A549 (cell line): ENCODE measurements at regions not wholly inside any gene's neighbourhood (a gene's known extent, or its start where the extent isn't known, plus 50 kb on each side); places are given as distances from the start of the nearest gene placed in this dataset.
"Not testable (repeated sequence)": the region's sequence is repeated elsewhere in the genome, so short reads cannot be mapped to it uniquely, and the experiment has no call there.

Experiments
- ATAC-seq, 2 experiments: fragments of 200-7000 bp in 1 of 2; fragments of >200 bp in 1 of 2; cut with Nextera tagmentation in 1 of 2; cut with Tn5 transposase in 1 of 2; 3 replicates each; pipeline versions ENCODE4 v1.8.0 to v1.9.1; 2018 to 2020; ENCODE audit warnings: mild to moderate bottlenecking in 1 of 2, moderate library complexity in 1 of 2
- CTCF ChIA-PET: fragments of 300-600 bp; sonication (Branson Sonifier 250); formaldehyde crosslinking; extraction: SDS; loops from one replicate; lab custom pipeline; 2021; ENCODE audit warnings: antibody characterized with exemption, inconsistent platforms; lab: Yijun Ruan, JAX
- POLR2A ChIA-PET: fragments of 350-600 bp; formaldehyde crosslinking; extraction: SDS; loops from one replicate; lab custom pipeline; 2021; ENCODE audit warnings: antibody characterized with exemption, inconsistent platforms; lab: Yijun Ruan, JAX
- DNase-seq, 2 experiments: peaks; one replicate each; pipeline versions ENCODE4 v3.0.0 to v3.0.0-alpha.2; 2011 to 2016; ENCODE audit warnings: low read depth in 1 of 2, low spot score in 1 of 2
- FAIRE-seq: peaks from 2 replicates; lab custom pipeline; 2011; peaks lifted over from hg19 to GRCh38; lab: Jason Lieb, UNC
- H3K27ac ChIP-seq, 2 experiments: fragments of >200 bp; sonication (Bioruptor Twin); formaldehyde crosslinking; 3 replicates each; pipeline ENCODE4 v1.5.1; 2016 to 2017
- H3K4me1 ChIP-seq: fragments of >200 bp; sonication (Bioruptor Twin); formaldehyde crosslinking; 3 replicates; pipeline ENCODE4 v1.6.1; 2016
- H3K4me2 ChIP-seq: fragments of >200 bp; sonication (Bioruptor Twin); formaldehyde crosslinking; 3 replicates; pipeline ENCODE4 v1.6.1; 2016
- H3K4me3 ChIP-seq: fragments of >200 bp; sonication (Bioruptor Twin); formaldehyde crosslinking; 3 replicates; pipeline ENCODE4 v1.5.1; 2016
- H3K9me3 ChIP-seq: fragments of >200 bp; sonication (Bioruptor Twin); formaldehyde crosslinking; 3 replicates; pipeline ENCODE4 v1.6.1; 2016
- BCL3 ChIP-seq: fragments of >200 bp; sonication (Bioruptor Twin); formaldehyde crosslinking; IDR thresholded peaks from 3 replicates; pipeline ENCODE4 v1.6.1; 2016
- BHLHE40 ChIP-seq: IDR thresholded peaks from 2 replicates; pipeline ENCODE4 v1.6.1; 2012; ENCODE audit warnings: low read depth, low read length, inconsistent platforms
- CBX2 ChIP-seq: fragments of 200-600 bp; sonication (generic); IDR thresholded peaks from 2 replicates; pipeline ENCODE4 v1.6.1; 2016; ENCODE audit warnings: low read depth, mild to moderate bottlenecking, borderline replicate concordance
- CBX8 ChIP-seq: fragments of 200-600 bp; sonication (generic); IDR thresholded peaks from 2 replicates; pipeline ENCODE4 v1.6.1; 2016
- CTCF ChIP-seq: fragments of >200 bp; sonication (Bioruptor Twin); formaldehyde crosslinking; IDR thresholded peaks from 3 replicates; pipeline ENCODE4 v1.5.1; 2016
- EHF ChIP-seq: fragments of 250-450 bp; sonication (Bioruptor Pico); IDR thresholded peaks from 2 replicates; pipeline ENCODE4 v1.5.0; 2020; ENCODE audit warnings: mild to moderate bottlenecking
- ELK1 ChIP-seq: fragments of 150-350 bp; IDR thresholded peaks from 2 replicates; pipeline ENCODE4 v1.6.1; 2014; ENCODE audit warnings: low read depth, mild to moderate bottlenecking, low read length
- EP300 ChIP-seq, 2 experiments: fragments of >200 bp; sonication (Bioruptor Twin); formaldehyde crosslinking; IDR thresholded peaks; 2 replicates in 1 of 2; 3 replicates in 1 of 2; pipeline ENCODE4 v1.6.1; 2016 to 2017
- FOSB ChIP-seq: fragments of 250-450 bp; sonication (Bioruptor Pico); IDR thresholded peaks from 2 replicates; pipeline ENCODE4 v1.5.0; 2020; ENCODE audit warnings: mild to moderate bottlenecking, moderate library complexity
- FOXS1 ChIP-seq: fragments of 250-450 bp; sonication (Bioruptor Pico); IDR thresholded peaks from 2 replicates; pipeline ENCODE4 v1.5.0; 2020; ENCODE audit warnings: mild to moderate bottlenecking, moderate library complexity
- GATA3 ChIP-seq: IDR thresholded peaks from 2 replicates; pipeline ENCODE4 v1.6.1; 2012; ENCODE audit warnings: borderline replicate concordance
- HOXA7 ChIP-seq: fragments of 250-450 bp; sonication (Bioruptor Pico); IDR thresholded peaks from 2 replicates; pipeline ENCODE4 v1.5.0; 2020; ENCODE audit warnings: mild to moderate bottlenecking, moderate library complexity
- JUNB ChIP-seq: fragments of >200 bp; sonication (Bioruptor Twin); formaldehyde crosslinking; IDR thresholded peaks from 2 replicates; pipeline ENCODE4 v1.6.1; 2016
- MAZ ChIP-seq: fragments of 150-350 bp; IDR thresholded peaks from 2 replicates; pipeline ENCODE4 v1.6.1; 2014; ENCODE audit warnings: antibody characterized with exemption, low read depth, low read length, borderline replicate concordance
- NR3C1 ChIP-seq: fragments of >200 bp; sonication (Bioruptor Twin); formaldehyde crosslinking; IDR thresholded peaks from 3 replicates; pipeline ENCODE4 v1.6.1; 2017
- POLR2A ChIP-seq: IDR thresholded peaks from 2 replicates; pipeline ENCODE4 v1.6.1; 2012; ENCODE audit warnings: mild to moderate bottlenecking, low read length
- RAD21 ChIP-seq, 2 experiments: fragments of >200 bp in 1 of 2; sonication (Bioruptor Twin) in 1 of 2; formaldehyde crosslinking in 1 of 2; IDR thresholded peaks in 1 of 2; conservative IDR thresholded peaks in 1 of 2; 2 replicates in 1 of 2; 3 replicates in 1 of 2; pipeline ENCODE4 v1.6.1; 2012 to 2018; ENCODE audit warnings: inconsistent platforms in 1 of 2
- WGBS: methylation state at CpG from one replicate; pipeline ENCODE4 v1.1.6; 2017; ENCODE audit errors: missing lambda C conversion rate; 5-methylcytosine and 5-hydroxymethylcytosine counted together

GRCh38 chrY:26308308-26308707 is 686.4 kb downstream of the CDY1 start:
- H3K9me3 ChIP-seq, ATAC-seq, FAIRE-seq, H3K4me2 ChIP-seq, H3K4me3 ChIP-seq, H3K4me1 ChIP-seq, CTCF ChIA-PET, H3K27ac ChIP-seq, DNase-seq, POLR2A ChIA-PET: not testable (repeated sequence)

GRCh38 chrY:26315065-26315464 is 693.1 kb downstream of the CDY1 start:
- FAIRE-seq, result peak; percentile 89
- H3K4me2 ChIP-seq, result not testable (repeated sequence)

GRCh38 chrY:26319488-26320202 is 697.7 kb downstream of the CDY1 start:
- CTCF ChIA-PET, DNase-seq, POLR2A ChIA-PET: not testable (repeated sequence)

More at GRCh38 chrY:26315065-26315464, 693.1 kb downstream of the CDY1 start:
- peak in 1 of 2 experiments; percentile 46 for DNase-seq
- POLR2A ChIA-PET, H3K9me3 ChIP-seq, H3K27ac ChIP-seq, CTCF ChIA-PET, H3K4me1 ChIP-seq, H3K4me3 ChIP-seq: not testable (repeated sequence)
- TF ChIP-seq RAD21 (conservative IDR thresholded peaks at IDR 0.05 in 1 of 2, IDR thresholded peaks at IDR 0.05 in 1 of 2) (peak in 1 of 2 experiments; percentile 42; a peak in 3 of 5 replicates), CTCF (0 out of 3 replicates have a peak, but pooled peaks have one; percentile 8)
- WGBS, result 3% methylated on average over 2 of the region's 2 CpGs
- ATAC-seq, result peak; percentile 25 to 43; a peak in 1 of 6 replicates

GRCh38 chrY:26322756-26323155 is 700.8 kb downstream of the CDY1 start:
- 0% methylated on average over 1 of the region's 1 CpG for WGBS
- DNase-seq, ATAC-seq, H3K9me3 ChIP-seq, CTCF ChIA-PET, H3K4me3 ChIP-seq, POLR2A ChIA-PET, H3K27ac ChIP-seq, H3K4me2 ChIP-seq, H3K4me1 ChIP-seq: not testable (repeated sequence)
- peak; percentile 54 for FAIRE-seq

More at GRCh38 chrY:26319488-26320202, 697.7 kb downstream of the CDY1 start:
- not testable (repeated sequence) for H3K9me3 ChIP-seq, H3K4me1 ChIP-seq, H3K4me3 ChIP-seq, ATAC-seq, H3K27ac ChIP-seq, H3K4me2 ChIP-seq
- 0% methylated on average over 2 of the region's 2 CpGs for whole genome bisulfite sequencing
- peak; percentile 94 for FAIRE-seq

GRCh38 chrY:26352931-26353330 is 731.0 kb downstream of the CDY1 start:
- H3K4me1 ChIP-seq, H3K4me2 ChIP-seq, H3K4me3 ChIP-seq, ATAC-seq, H3K9me3 ChIP-seq, DNase-seq, CTCF ChIA-PET, FAIRE-seq, POLR2A ChIA-PET, H3K27ac ChIP-seq: not testable (repeated sequence)

GRCh38 chrY:26354191-26354590 is 732.3 kb downstream of the CDY1 start:
- POLR2A ChIA-PET, result no interaction called here
- no peak for TF ChIP-seq MAZ
- no peak for TF ChIP-seq BHLHE40
- no peak for TF ChIP-seq CBX8
- TF ChIP-seq HOXA7 (CRISPR knock-in tag), result no peak
- no peak for TF ChIP-seq NR3C1
- TF ChIP-seq ELK1, result no peak
- no peak for TF ChIP-seq EP300 (IDR thresholded peaks at IDR 0.05)
- no peak for TF ChIP-seq POLR2A
- no peak for TF ChIP-seq EHF (CRISPR knock-in tag)
- no peak for TF ChIP-seq BCL3
- no peak for TF ChIP-seq FOXS1 (CRISPR knock-in tag)
- TF ChIP-seq GATA3, result no peak
- no peak for TF ChIP-seq CBX2
- no peak for TF ChIP-seq JUNB
- TF ChIP-seq FOSB (CRISPR knock-in tag), result no peak
- ATAC-seq, result no peak
- no peak for FAIRE-seq
- DNase-seq, result no peak
- Histone ChIP-seq H3K4me3 (no peak overlapping the region), H3K27ac (no peak overlapping the region), H3K4me1 (no peaks in the 10 kb centered on the region), H3K9me3 (no peaks in the 10 kb centered on the region), H3K4me2 (no peak overlapping the region)
- 0% methylated on average over 1 of the region's 1 CpG for WGBS
- CTCF ChIA-PET, result no interaction called here

GRCh38 chrY:26359869-26360268 is 738.0 kb downstream of the CDY1 start:
- DNase-seq, CTCF ChIA-PET, POLR2A ChIA-PET, H3K9me3 ChIP-seq, H3K4me2 ChIP-seq, FAIRE-seq, ATAC-seq, H3K27ac ChIP-seq, H3K4me3 ChIP-seq, H3K4me1 ChIP-seq: not testable (repeated sequence)
- 0% methylated on average over 2 of the region's 5 CpGs for WGBS
